ENCODE measurements at regions not wholly inside any gene's neighbourhood (a gene's known extent, or its start where the extent isn't known, plus 50 kb on each side); places are given as distances from the start of the nearest gene placed in this dataset.

DNA sequence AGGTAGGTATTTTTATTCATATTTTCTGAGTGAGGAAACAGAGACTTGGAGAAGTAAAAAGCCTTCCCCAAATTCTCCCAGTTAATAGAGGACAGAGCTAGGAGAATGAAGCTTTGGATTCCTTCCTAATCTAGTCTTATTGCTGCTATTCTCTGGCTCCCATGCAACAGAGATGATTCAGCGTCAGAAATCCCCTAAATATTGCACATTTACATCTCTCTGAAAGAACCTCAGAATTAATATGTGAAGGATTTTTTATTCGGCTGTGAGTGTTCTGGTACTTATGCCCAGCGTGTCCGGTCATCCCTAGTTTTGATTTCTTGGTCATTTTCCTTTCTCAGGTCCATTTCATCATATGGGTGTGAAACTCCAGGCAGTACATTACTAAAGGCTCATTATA is 91.2 kb upstream of the SESTD1 start:
- Histone ChIP-seq H3K4me1 (no peaks in the 10 kb centered on the region), H3K36me3 (no peaks in the 10 kb centered on the region), H3K9me3 (no peaks in the 10 kb centered on the region), H3K4me3 (no peak overlapping the region), H3K27ac (no peak overlapping the region), H3K27me3 (no peaks in the 10 kb centered on the region)
- no peak for DNase-seq
- intact Hi-C loops (cut with DNase I; ENCODE audit: low total_unique reads), result no loop called here
- TF ChIP-seq, protein P1, sequence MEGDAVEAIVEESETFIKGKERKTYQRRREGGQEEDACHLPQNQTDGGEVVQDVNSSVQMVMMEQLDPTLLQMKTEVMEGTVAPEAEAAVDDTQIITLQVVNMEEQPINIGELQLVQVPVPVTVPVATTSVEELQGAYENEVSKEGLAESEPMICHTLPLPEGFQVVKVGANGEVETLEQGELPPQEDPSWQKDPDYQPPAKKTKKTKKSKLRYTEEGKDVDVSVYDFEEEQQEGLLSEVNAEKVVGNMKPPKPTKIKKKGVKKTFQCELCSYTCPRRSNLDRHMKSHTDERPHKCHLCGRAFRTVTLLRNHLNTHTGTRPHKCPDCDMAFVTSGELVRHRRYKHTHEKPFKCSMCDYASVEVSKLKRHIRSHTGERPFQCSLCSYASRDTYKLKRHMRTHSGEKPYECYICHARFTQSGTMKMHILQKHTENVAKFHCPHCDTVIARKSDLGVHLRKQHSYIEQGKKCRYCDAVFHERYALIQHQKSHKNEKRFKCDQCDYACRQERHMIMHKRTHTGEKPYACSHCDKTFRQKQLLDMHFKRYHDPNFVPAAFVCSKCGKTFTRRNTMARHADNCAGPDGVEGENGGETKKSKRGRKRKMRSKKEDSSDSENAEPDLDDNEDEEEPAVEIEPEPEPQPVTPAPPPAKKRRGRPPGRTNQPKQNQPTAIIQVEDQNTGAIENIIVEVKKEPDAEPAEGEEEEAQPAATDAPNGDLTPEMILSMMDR (IDR thresholded peaks at IDR 0.05), result no peak
- no peak for TF ChIP-seq POLR2A (IDR thresholded peaks at IDR 0.05)

DNA sequence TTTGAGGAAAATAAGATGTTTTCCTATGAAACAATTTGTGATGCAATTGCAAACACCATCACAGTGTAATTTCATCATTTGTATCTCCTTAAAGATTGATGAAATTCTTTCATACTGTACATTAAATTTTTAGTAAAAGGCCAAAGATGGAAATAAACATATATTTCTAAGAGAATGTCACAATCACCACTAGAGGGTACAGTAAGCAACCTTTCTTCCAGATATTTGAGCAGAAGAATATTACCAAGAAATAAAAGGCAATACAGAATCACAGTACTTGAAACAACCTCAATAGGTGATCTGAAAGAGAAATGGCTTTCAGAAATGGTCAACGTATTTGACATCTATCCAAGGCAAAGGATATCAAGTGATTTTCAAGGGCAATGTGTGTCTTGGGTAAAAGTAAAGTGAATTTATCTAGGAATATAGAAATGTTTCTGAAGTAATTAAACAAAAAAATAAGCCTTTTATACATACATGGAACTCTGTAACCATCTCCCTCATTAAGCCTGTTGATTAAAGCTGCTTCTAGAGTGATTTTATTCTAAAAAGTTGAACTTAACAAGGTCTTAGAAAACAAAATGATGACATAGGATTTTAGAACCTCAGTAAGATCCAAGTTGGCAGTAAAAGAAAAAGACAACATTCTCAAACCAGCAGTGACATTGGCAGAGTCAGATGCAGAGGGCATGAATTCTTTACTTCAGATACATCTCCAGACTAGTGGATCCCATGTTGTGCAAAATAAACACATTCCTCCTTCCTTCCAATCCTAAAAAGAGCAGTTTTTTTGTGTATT is 90.3 kb upstream of the SESTD1 start:
- no peak for TF ChIP-seq POLR2A (IDR thresholded peaks at IDR 0.05)
- TF ChIP-seq, protein P1 (IDR thresholded peaks at IDR 0.05), result no peak
- Histone ChIP-seq H3K4me1 (no peaks in the 10 kb centered on the region), H3K9me3 (no peaks in the 10 kb centered on the region), H3K36me3 (no peaks in the 10 kb centered on the region), H3K27me3 (no peaks in the 10 kb centered on the region), H3K4me3 (no peak overlapping the region), H3K27ac (no peak overlapping the region)
- intact Hi-C loops (cut with DNase I; ENCODE audit: low total_unique reads), result no loop called here
- no peak for DNase-seq

DNA sequence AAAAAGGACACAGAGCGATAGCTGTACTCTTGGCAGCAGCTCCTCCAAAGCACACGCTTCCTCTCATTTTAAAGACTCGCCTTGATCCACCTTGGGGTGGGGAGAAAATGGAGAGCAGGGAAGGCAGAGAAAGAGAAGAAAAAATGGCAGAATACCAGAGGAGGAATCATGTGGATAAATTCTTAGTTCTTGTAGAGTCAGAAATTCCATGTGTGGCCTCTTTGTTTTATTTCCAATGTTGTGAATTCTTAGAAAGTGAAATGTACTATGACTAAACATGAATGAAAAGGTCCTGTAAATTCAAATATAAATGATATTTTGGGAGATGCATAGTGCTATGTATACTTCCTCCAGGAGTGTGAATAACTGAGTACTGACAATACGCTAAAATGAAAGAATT is 89.7 kb upstream of the SESTD1 start:
- H3K9me3 ChIP-seq, result no peaks in the 10 kb centered on the region
- no peak overlapping the region for H3K4me3 ChIP-seq
- TF ChIP-seq, protein P1 (IDR thresholded peaks at IDR 0.05), result no peak
- TF ChIP-seq POLR2A (IDR thresholded peaks at IDR 0.05), result no peak
- no peak for DNase-seq
- no peaks in the 10 kb centered on the region for H3K4me1 ChIP-seq
- no peak overlapping the region for H3K27ac ChIP-seq
- H3K36me3 ChIP-seq, result no peaks in the 10 kb centered on the region
- intact Hi-C loops (cut with DNase I; ENCODE audit: low total_unique reads), result no loop called here
- H3K27me3 ChIP-seq, result no peaks in the 10 kb centered on the region

DNA sequence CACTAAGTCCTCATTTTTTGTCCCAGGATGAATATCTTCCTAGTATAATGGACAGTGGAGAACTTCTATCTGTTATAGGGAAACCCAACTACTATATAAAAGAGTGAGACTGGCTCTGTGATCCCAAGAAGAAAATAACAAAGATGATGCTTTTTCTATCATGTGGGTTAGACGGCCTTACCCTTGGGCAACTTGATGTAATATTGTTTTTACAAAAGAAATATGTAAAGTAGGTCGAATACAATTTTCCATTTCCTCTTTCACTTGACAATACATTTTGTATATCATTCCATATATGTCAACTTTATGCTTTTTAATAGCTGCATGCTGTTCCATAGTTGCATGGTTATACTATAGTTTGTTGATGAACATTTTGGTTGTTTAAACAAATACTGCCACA is 87.5 kb upstream of the SESTD1 start:
- no peak for DNase-seq
- H3K27me3 ChIP-seq, result no peaks in the 10 kb centered on the region
- H3K27ac ChIP-seq, result no peak overlapping the region
- H3K4me3 ChIP-seq, result no peak overlapping the region
- H3K9me3 ChIP-seq, result no peaks in the 10 kb centered on the region
- TF ChIP-seq, protein P1 (IDR thresholded peaks at IDR 0.05), result no peak
- no peak for TF ChIP-seq POLR2A (IDR thresholded peaks at IDR 0.05)
- no peaks in the 10 kb centered on the region for H3K4me1 ChIP-seq
- intact Hi-C loops (cut with DNase I; ENCODE audit: low total_unique reads), result no loop called here
- no peaks in the 10 kb centered on the region for H3K36me3 ChIP-seq

DNA sequence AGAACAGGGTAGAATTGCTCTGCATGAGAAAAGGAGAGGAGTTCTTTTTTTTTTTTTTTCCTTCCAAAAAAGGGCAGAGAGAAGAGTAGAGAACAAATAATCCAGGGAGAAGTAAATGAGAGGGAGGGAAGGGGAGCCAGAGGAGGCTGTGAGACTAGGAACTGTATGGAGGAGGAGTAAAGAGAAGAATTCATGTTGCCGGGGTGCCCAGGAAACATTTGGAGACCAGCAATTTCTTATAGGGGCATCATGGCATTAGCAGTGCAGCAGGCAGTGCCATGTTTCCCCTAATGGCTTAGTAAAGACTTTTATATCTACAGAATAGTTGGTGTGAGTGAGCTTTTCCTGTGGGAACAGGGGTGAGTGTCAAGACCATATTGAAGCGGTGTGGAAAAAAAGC is 86.4 kb upstream of the SESTD1 start:
- Histone ChIP-seq H3K27me3 (no peaks in the 10 kb centered on the region), H3K4me3 (no peak overlapping the region), H3K9me3 (no peaks in the 10 kb centered on the region), H3K4me1 (no peaks in the 10 kb centered on the region), H3K36me3 (no peaks in the 10 kb centered on the region), H3K27ac (no peak overlapping the region)
- intact Hi-C loops (cut with DNase I; ENCODE audit: low total_unique reads), result no loop called here
- DNase-seq, result no peak
- TF ChIP-seq, protein P1 (IDR thresholded peaks at IDR 0.05), result no peak
- TF ChIP-seq POLR2A (IDR thresholded peaks at IDR 0.05), result no peak
